ENCODE measurements at regions not wholly inside any gene's neighbourhood (a gene's known extent, or its start where the extent isn't known, plus 50 kb on each side); places are given as distances from the start of the nearest gene placed in this dataset.

GRCh38 chrX:107559506-107559905 is 68.8 kb upstream of the PRPS1 start:
- no peak for TF ChIP-seq CTCF (conservative IDR thresholded peaks at IDR 0.05)
- no peak overlapping the region for H3K27ac Mint-ChIP-seq
- no peaks in the 10 kb centered on the region for H3K36me3 Mint-ChIP-seq

GRCh38 chrX:107560041-107560440 is 68.3 kb upstream of the PRPS1 start:
- no peak for DNase-seq (ENCODE audit: extremely low spot score, unreplicated experiment)
- no peak for TF ChIP-seq CTCF (conservative IDR thresholded peaks at IDR 0.05)
- Mint-ChIP-seq H3K9me3 (peaks cover 3% of the 10 kb centered on the region), H3K4me3 (no peak overlapping the region), H3K4me1 (ENCODE audit: unreplicated experiment) (peaks cover 5% of the 10 kb centered on the region), H3K36me3 (no peaks in the 10 kb centered on the region), H3K27ac (no peak overlapping the region), H3K27me3 (no peaks in the 10 kb centered on the region)

More at GRCh38 chrX:107559506-107559905, 68.8 kb upstream of the PRPS1 start:
- Mint-ChIP-seq H3K27me3 (no peaks in the 10 kb centered on the region), H3K4me1 (ENCODE audit: unreplicated experiment) (peaks cover 5% of the 10 kb centered on the region), H3K9me3 (peaks cover 3% of the 10 kb centered on the region), H3K4me3 (no peak overlapping the region)
- DNase-seq (ENCODE audit: extremely low spot score, unreplicated experiment), result no peak

GRCh38 chrX:107560980-107561379 is 67.3 kb upstream of the PRPS1 start:
- no peak for DNase-seq (ENCODE audit: extremely low spot score, unreplicated experiment)
- Mint-ChIP-seq H3K9me3 (peaks cover 3% of the 10 kb centered on the region), H3K4me1 (ENCODE audit: unreplicated experiment) (peaks cover 7% of the 10 kb centered on the region), H3K27me3 (no peaks in the 10 kb centered on the region), H3K27ac (no peak overlapping the region), H3K4me3 (no peak overlapping the region), H3K36me3 (no peaks in the 10 kb centered on the region)
- no peak for TF ChIP-seq CTCF (conservative IDR thresholded peaks at IDR 0.05)

GRCh38 chrX:107561468-107562215 is 66.7 kb upstream of the PRPS1 start:
- peaks cover 11% of the 10 kb centered on the region for H3K4me1 Mint-ChIP-seq (ENCODE audit: unreplicated experiment)
- no peak overlapping the region for H3K27ac Mint-ChIP-seq
- no peak for TF ChIP-seq CTCF (conservative IDR thresholded peaks at IDR 0.05)
- H3K36me3 Mint-ChIP-seq, result no peaks in the 10 kb centered on the region
- H3K9me3 Mint-ChIP-seq, result peaks cover 3% of the 10 kb centered on the region
- H3K27me3 Mint-ChIP-seq, result no peaks in the 10 kb centered on the region
- no peak for DNase-seq (ENCODE audit: extremely low spot score, unreplicated experiment)
- H3K4me3 Mint-ChIP-seq, result no peak overlapping the region

- H3K4me1 Mint-ChIP-seq (ENCODE audit: unreplicated experiment), result peaks cover 11% of the 10 kb centered on the region
- no peaks in the 10 kb centered on the region for H3K27me3 Mint-ChIP-seq
- no peak for TF ChIP-seq CTCF (conservative IDR thresholded peaks at IDR 0.05)
- H3K36me3 Mint-ChIP-seq, result no peaks in the 10 kb centered on the region
- H3K27ac Mint-ChIP-seq, result no peak overlapping the region
- H3K4me3 Mint-ChIP-seq, result no peak overlapping the region
- peaks cover 3% of the 10 kb centered on the region for H3K9me3 Mint-ChIP-seq
- no peak for DNase-seq (ENCODE audit: extremely low spot score, unreplicated experiment)
These were observed 65.8 kb upstream of the PRPS1 start for GRCh38 chrX:107562482-107562881.
